PC-3 (cell line): ENCODE measurements at regions not wholly inside any gene's neighbourhood (a gene's known extent, or its start where the extent isn't known, plus 50 kb on each side); places are given as distances from the start of the nearest gene placed in this dataset.

Experiments used
- ATAC-seq: fragments of 200-7000 bp; cut with Tn5 transposase; 2 replicates; pipeline ENCODE4 v1.9.1; 2020; ENCODE audit warnings: mild to moderate bottlenecking, moderate library complexity
- BruUV-seq: library from RNA; stranded (reverse); fragments of 400-500 nt; replicated peaks from 2 replicates; lab custom pipeline; 2021; lab: Mats Ljungman, UMichigan
- CTCF ChIA-PET: fragments of 300-600 bp; sonication (Branson Sonifier 250); formaldehyde crosslinking; loops from one replicate; lab custom pipeline; 2022; ENCODE audit warnings: antibody characterized with exemption; lab: Charles Lee
- POLR2A ChIA-PET: fragments of 300-600 bp; sonication (Branson Sonifier 250); formaldehyde crosslinking; loops from one replicate; lab custom pipeline; 2022; ENCODE audit warnings: antibody characterized with exemption; ENCODE audit not compliant: unreplicated experiment; lab: Charles Lee
- DNase-seq: peaks from one replicate; pipeline ENCODE4 v3.0.0-alpha.2; 2015
- H2AFZ ChIP-seq: fragments of 300-600 bp; sonication (generic); 2 replicates; pipeline ENCODE4 v1.6.0; 2016; ENCODE audit warnings: antibody characterized with exemption, low read length
- H3F3A ChIP-seq: fragments of 300-600 bp; sonication (generic); one replicate; pipeline ENCODE4 v1.6.0; 2017; ENCODE audit warnings: antibody characterized with exemption, low read length, control low read depth, mild to moderate bottlenecking; ENCODE audit not compliant: unreplicated experiment
- H3K27ac ChIP-seq: fragments of 300-600 bp; sonication (generic); 2 replicates; pipeline ENCODE4 v1.5.1; 2016; ENCODE audit warnings: mild to moderate bottlenecking, low read length
- H3K27me3 ChIP-seq: fragments of 300-600 bp; sonication (generic); 2 replicates; pipeline ENCODE4 v1.6.1; 2016; ENCODE audit warnings: low read length, mixed read lengths
- H3K36me3 ChIP-seq: fragments of 300-600 bp; sonication (generic); 2 replicates; pipeline ENCODE4 v1.6.1; 2016; ENCODE audit warnings: low read depth, mixed run types, low read length, mixed read lengths
- H3K4me1 ChIP-seq: fragments of 300-600 bp; sonication (generic); 2 replicates; pipeline ENCODE4 v1.5.1; 2016; ENCODE audit warnings: low read length; ENCODE audit not compliant: insufficient read depth
- H3K4me2 ChIP-seq: fragments of 300-600 bp; sonication (generic); 2 replicates; pipeline ENCODE4 v1.6.0; 2016; ENCODE audit warnings: low read length
- H3K4me3 ChIP-seq: fragments of 300-600 bp; sonication (generic); 2 replicates; pipeline ENCODE4 v1.5.1; 2016; ENCODE audit warnings: mild to moderate bottlenecking, low read length, mixed read lengths
- H3K79me2 ChIP-seq: fragments of 300-600 bp; sonication (generic); 2 replicates; pipeline ENCODE4 v1.6.1; 2017; ENCODE audit warnings: low read length, mixed read lengths
- H3K9ac ChIP-seq: fragments of 300-600 bp; sonication (generic); 2 replicates; pipeline ENCODE4 v1.6.0; 2016; ENCODE audit warnings: mild to moderate bottlenecking, low read length
- H3K9me2 ChIP-seq: fragments of 300-600 bp; sonication (generic); replicated peaks from 2 replicates; pipeline ENCODE4 v1.6.1; 2016; ENCODE audit warnings: mixed run types, low read length, mixed read lengths
- H3K9me3 ChIP-seq: fragments of 300-600 bp; sonication (generic); 2 replicates; pipeline ENCODE4 v1.6.1; 2016; ENCODE audit warnings: low read length, mixed read lengths
- H4K20me1 ChIP-seq: fragments of 300-600 bp; sonication (generic); 2 replicates; pipeline ENCODE4 v1.6.1; 2016; ENCODE audit warnings: low read length, mixed read lengths
- EZH2 ChIP-seq: fragments of 300-600 bp; sonication (generic); IDR thresholded peaks from one replicate; pipeline ENCODE4 v1.6.1; 2017; ENCODE audit warnings: antibody characterized with exemption, mild to moderate bottlenecking, low read length; ENCODE audit not compliant: unreplicated experiment
- EZH2phosphoT487 ChIP-seq: fragments of 300-600 bp; sonication (generic); IDR thresholded peaks from 2 replicates; pipeline ENCODE4 v1.6.1; 2018; ENCODE audit warnings: mild to moderate bottlenecking, antibody characterized with exemption, low read length, borderline replicate concordance
- intact Hi-C: fragments of 100-400 bp; cut with micrococcal nuclease; formaldehyde crosslinking; loops from 2 replicates; pipeline ENCODE4 v1.9.0; 2023
- TF ChIP-seq, protein P1 (sequence below): fragments of 300-600 bp; sonication (generic); conservative IDR thresholded peaks from 2 replicates; pipeline ENCODE4 v1.5.1; 2017; ENCODE audit warnings: antibody characterized with exemption, low read depth, mild to moderate bottlenecking, low read length

DNA sequence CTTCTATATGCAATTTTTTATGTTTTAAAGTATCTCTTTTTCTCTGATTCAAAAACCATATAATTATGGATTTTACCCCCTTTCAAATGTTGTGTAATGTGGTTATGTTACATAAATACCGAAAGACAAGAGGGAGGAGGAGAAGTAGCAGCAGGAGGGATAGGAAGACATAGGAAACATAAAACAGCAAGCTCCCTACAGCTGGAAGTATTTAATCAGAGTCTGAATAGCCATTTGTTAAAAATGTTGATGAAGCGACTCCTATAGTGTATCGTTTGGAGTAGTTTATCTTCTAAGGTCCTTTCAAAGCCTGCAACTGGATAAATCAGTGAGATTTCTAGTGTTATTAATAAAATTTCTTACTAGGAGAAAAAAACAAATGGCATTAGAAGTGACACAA lies 598.1 kb upstream of the GOLIM4 start:
- no peaks in the 10 kb centered on the region for H3K4me1 ChIP-seq
- H3K4me3 ChIP-seq = no peak overlapping the region
- ChIA-PET CTCF (no interaction called here), POLR2A (no interaction called here)
- intact Hi-C loops = no loop called here
- no peak for ATAC-seq
- no peak overlapping the region for H2AFZ ChIP-seq
- no peaks in the 10 kb centered on the region for H3K36me3 ChIP-seq
- no peaks in the 10 kb centered on the region for H3K79me2 ChIP-seq
- no peaks in the 10 kb centered on the region for H3K9me2 ChIP-seq
- no peaks in the 10 kb centered on the region for H4K20me1 ChIP-seq
- no peak overlapping the region for H3K27ac ChIP-seq
- TF ChIP-seq, protein P1, sequence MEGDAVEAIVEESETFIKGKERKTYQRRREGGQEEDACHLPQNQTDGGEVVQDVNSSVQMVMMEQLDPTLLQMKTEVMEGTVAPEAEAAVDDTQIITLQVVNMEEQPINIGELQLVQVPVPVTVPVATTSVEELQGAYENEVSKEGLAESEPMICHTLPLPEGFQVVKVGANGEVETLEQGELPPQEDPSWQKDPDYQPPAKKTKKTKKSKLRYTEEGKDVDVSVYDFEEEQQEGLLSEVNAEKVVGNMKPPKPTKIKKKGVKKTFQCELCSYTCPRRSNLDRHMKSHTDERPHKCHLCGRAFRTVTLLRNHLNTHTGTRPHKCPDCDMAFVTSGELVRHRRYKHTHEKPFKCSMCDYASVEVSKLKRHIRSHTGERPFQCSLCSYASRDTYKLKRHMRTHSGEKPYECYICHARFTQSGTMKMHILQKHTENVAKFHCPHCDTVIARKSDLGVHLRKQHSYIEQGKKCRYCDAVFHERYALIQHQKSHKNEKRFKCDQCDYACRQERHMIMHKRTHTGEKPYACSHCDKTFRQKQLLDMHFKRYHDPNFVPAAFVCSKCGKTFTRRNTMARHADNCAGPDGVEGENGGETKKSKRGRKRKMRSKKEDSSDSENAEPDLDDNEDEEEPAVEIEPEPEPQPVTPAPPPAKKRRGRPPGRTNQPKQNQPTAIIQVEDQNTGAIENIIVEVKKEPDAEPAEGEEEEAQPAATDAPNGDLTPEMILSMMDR = no peak
- TF ChIP-seq EZH2 (no peak), EZH2phosphoT487 (no peak)
- H3K4me2 ChIP-seq = no peak overlapping the region
- DNase-seq = no peak
- H3K9me3 ChIP-seq = no peaks in the 10 kb centered on the region
- BruUV-seq = no TSS peak
- 0 out of 2 replicates have a peak, but pooled peaks cover 10% of the 10 kb centered on the region for H3K27me3 ChIP-seq
- H3K9ac ChIP-seq = no peak overlapping the region
- H3F3A ChIP-seq = no peaks in the 10 kb centered on the region

DNA sequence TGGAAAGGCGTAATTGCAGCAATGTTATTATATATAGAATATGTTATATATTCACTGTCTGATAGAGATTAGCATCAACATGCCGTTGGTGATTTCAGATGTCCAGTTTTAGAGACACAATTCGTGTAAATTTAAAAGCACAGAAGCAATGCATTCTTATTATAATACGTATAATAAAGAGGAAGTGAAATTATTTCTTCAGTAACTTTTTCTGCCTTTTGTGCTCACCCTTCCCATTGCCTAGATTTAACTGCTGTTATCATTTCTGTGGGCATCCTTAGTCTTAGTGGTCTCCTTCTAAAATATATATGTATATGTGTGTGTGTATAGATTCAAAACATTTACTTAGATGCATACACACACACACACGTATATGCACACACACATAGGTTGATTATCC lies 592.5 kb upstream of the GOLIM4 start:
- Histone ChIP-seq H3K36me3 (no peaks in the 10 kb centered on the region), H3K9me3 (no peaks in the 10 kb centered on the region), H3K9ac (no peak overlapping the region), H3F3A (no peaks in the 10 kb centered on the region), H3K4me3 (no peak overlapping the region), H3K27me3 (peaks cover 11% of the 10 kb centered on the region; the same call in 1 of the 2 replicates), H4K20me1 (no peaks in the 10 kb centered on the region), H3K27ac (no peak overlapping the region), H3K9me2 (no peaks in the 10 kb centered on the region), H3K4me1 (no peaks in the 10 kb centered on the region), H3K79me2 (no peaks in the 10 kb centered on the region), H2AFZ (no peak overlapping the region), H3K4me2 (no peak overlapping the region)
- no TSS peak for BruUV-seq
- intact Hi-C loops = no loop called here
- CTCF ChIA-PET = no interaction called here
- DNase-seq (no peak), ATAC-seq (no peak)
- POLR2A ChIA-PET = no interaction called here
- TF ChIP-seq EZH2phosphoT487 (no peak), EZH2 (no peak)
- TF ChIP-seq, protein P1 = no peak

DNA sequence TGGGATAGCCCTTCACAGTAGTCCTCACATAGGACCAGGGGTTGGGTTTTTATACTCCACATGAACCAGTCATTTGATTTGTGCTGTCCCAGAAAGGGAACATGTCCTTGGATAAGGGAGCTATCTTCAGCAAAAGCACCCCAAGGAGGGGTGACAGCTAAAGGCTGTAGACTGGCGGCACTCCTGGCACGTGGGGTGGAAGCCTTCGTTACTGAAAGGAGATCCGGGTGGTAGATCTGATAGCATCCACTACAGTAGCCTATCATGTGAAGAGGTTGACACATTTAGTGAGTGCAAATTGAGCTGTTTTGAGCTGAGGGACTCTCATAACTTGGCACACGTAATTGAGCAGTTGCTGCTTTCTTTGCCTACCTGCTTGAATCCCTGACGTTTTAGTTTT lies 588.8 kb upstream of the GOLIM4 start:
- Histone ChIP-seq H3K4me3 (no peak overlapping the region), H3K9me3 (no peaks in the 10 kb centered on the region), H2AFZ (no peak overlapping the region), H3K4me2 (no peak overlapping the region), H3K36me3 (no peaks in the 10 kb centered on the region), H3K4me1 (no peaks in the 10 kb centered on the region), H3K27ac (no peak overlapping the region), H3K9me2 (no peaks in the 10 kb centered on the region), H3K27me3 (peaks cover 6% of the 10 kb centered on the region; the same call in 1 of the 2 replicates), H3K79me2 (no peaks in the 10 kb centered on the region), H3F3A (no peaks in the 10 kb centered on the region), H3K9ac (no peak overlapping the region), H4K20me1 (no peaks in the 10 kb centered on the region)
- ChIA-PET POLR2A (no interaction called here), CTCF (no interaction called here)
- BruUV-seq = no TSS peak
- intact Hi-C loops = no loop called here
- ATAC-seq (no peak), DNase-seq (no peak)
- TF ChIP-seq EZH2 (no peak), EZH2phosphoT487 (no peak)
- TF ChIP-seq, protein P1 = no peak
